ENCODE measurements at regions not wholly inside any gene's neighbourhood (a gene's known extent, or its start where the extent isn't known, plus 50 kb on each side); places are given as distances from the start of the nearest gene placed in this dataset.
A peak's percentile ranks its signal among the peaks of the same experiment; 100 is the strongest.

DNA sequence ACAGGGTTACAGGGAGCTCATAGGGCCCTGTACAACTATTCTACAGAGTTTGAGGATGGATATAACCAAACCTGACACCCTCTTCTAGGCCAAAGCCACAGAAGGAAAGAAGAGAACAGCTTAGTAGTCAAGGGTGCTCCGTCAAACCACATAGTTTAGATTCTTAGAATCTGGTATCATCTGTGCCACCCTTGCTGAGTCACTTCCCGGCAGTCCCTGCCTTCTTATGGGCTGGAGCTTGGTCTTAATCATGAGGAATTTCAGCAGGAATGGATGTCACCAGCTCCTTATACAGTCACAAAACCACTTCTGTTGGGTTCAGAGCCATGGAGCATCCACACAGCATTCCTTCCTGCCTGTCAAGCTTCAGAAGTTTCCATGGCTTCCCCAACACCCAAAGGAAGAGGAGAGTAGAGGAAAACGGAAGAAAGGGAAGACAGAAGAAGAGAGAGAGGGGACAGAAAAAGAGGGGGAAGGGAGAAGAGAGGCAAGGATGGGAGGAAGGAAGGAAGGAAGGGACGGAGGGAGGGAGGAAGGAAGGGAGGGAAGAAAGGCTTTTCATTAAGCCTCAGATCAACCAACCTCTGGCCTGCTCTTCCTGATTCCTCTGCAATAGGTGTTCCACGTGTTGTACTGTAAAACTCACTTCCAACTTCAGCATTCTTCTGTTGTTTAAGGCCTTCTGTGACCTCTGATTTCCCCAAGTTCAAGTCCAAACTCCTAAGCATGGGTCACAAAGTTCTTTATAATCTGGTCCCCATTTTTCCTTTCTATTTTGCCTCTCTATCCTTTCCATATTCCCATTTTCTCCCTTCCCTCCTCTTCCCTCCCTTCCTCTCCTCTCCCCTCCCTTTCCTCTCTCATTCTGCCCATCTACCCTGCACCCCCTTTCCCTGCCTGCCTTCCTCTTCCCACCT, 246.1 kb upstream of the TNP1 start:
- peak; percentile 85 for DNase-seq (ENCODE audit: low spot score)
- TF ChIP-seq, protein P1, sequence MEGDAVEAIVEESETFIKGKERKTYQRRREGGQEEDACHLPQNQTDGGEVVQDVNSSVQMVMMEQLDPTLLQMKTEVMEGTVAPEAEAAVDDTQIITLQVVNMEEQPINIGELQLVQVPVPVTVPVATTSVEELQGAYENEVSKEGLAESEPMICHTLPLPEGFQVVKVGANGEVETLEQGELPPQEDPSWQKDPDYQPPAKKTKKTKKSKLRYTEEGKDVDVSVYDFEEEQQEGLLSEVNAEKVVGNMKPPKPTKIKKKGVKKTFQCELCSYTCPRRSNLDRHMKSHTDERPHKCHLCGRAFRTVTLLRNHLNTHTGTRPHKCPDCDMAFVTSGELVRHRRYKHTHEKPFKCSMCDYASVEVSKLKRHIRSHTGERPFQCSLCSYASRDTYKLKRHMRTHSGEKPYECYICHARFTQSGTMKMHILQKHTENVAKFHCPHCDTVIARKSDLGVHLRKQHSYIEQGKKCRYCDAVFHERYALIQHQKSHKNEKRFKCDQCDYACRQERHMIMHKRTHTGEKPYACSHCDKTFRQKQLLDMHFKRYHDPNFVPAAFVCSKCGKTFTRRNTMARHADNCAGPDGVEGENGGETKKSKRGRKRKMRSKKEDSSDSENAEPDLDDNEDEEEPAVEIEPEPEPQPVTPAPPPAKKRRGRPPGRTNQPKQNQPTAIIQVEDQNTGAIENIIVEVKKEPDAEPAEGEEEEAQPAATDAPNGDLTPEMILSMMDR (IDR thresholded peaks at IDR 0.05): no peak
- Histone ChIP-seq H3K27ac (peak overlapping the region; percentile 62 to 88), H3K4me3 (no peak overlapping the region)

DNA sequence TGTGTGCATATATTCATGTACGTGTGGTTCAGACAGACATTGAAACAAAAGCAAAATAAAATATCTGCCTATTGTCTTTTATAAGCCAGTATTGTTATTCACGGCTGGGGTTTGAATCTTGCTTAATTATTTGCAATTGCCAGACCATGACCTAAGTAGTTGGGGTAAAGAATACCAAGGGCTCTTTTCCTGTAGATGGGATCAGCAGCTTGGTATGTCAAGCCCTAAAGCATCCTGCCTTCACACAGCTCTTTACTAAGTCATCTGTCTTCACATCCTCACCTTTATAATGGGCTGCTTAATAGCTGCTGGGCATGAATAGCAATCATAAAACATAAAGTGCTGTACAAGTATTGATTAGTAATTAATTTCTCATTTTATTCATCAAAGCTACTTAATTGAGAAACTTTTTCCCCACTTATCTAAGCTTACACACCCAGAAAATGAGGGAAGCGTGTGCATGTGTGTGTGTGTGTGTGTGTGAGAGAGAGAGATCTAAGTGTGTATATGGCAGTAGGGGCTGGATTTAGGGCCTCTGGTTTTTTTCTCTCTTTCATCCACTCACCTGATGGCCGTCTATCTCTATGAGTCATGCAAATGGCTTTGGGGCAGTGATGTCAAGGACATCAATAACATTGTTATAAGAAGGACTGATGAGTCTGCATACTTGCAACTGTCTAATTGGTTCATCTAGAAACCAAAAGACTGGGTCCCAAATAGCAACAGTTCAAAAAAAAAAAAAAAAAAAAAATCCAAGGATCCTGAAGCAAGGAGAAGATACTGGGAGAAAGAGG, 244.1 kb upstream of the TNP1 start:
- H3K4me3 ChIP-seq: no peak overlapping the region
- TF ChIP-seq, protein P1 (IDR thresholded peaks at IDR 0.05): no peak
- DNase-seq (ENCODE audit: low spot score): no peak
- peak overlapping the region; percentile 62 to 88 for H3K27ac ChIP-seq

DNA sequence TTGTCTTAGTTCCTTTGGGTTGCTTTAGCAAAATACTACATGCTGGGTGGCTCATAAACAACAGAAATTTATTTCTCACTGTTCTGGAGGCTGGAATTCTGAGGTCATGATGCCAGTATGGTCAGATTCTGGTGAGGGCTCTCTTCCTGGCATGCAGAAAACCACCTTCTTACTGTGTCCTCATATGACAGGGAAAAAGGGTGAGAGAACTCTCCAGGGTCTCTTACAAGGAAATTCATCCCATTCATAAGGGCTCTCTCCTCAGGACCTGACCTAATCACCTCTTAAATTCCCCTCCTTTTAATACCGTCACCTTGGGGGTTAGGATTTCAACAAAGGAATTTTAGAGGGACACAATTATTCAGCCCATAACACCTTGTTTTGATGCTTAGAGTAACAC, 243.1 kb upstream of the TNP1 start:
- TF ChIP-seq, protein P1 (IDR thresholded peaks at IDR 0.05): no peak
- Histone ChIP-seq H3K27ac (peak overlapping the region in 1 of 2 donors; percentile 62), H3K4me3 (no peak overlapping the region)
- DNase-seq (ENCODE audit: low spot score): no peak

DNA sequence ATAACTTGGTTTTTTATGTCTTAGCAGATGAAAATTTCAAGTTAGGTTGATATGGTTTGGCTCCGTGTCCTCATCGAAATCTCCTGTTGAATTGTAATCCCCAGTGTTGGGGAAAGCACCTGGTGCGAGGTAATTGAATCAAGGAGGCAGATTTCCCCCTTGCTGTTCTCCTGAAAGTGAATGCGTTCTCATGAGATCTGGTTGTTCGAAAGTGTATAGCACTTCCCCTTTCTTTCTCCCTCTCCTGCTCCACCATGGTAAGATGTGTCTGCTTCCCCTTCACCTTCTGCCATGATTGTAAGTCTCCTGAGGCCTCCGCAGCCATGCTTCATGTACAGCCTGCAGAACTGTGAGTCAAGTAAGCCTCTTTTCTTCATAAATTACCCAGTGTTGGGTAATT, 242.1 kb upstream of the TNP1 start:
- Histone ChIP-seq H3K4me3 (no peak overlapping the region), H3K27ac (no peak overlapping the region)
- TF ChIP-seq, protein P1 (IDR thresholded peaks at IDR 0.05): no peak
- no peak for DNase-seq (ENCODE audit: low spot score)

DNA sequence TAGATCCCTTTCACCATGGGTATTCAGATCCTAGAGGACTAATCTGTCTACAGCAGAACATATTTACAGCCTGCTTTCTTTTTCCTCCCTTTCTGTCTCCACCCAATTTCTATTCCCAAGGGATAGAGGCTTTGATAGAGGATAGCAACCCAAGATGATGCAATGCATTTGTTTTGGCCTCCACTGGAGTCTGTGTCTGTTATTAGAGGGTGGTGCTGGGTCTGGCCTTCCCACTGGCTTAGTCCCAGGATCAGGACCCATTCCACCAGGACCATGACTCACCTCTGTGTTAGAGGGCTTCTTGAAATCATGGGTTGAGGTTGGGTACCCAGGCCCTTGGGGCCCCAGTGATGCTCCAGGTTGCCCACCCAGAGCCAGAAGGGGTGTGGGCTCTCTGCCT, 239.7 kb upstream of the TNP1 start:
- Histone ChIP-seq H3K27ac (peak overlapping the region in 1 of 2 donors; percentile 77), H3K4me3 (peak overlapping the region; percentile 24)
- DNase-seq (ENCODE audit: low spot score): peak; percentile 86
- TF ChIP-seq, protein P1 (IDR thresholded peaks at IDR 0.05): no peak

DNA sequence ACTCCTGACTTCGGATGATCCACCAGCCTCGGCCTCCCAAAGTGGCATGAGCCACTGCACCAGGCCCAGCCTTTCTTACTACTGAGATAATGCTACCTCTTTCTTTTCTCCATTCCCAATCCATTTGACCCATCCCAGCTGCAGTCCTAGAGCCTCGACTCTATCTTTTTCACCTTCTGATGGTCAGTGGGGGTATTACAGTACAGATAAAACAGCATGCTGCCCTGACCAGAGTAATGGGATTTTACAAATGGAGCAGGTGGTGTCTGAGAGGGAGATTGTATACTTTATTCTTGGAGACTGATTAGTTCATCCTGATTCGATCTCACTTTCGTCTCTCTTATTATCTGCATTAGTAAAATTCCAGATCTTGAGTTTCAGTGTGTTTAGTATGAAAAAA, 238.6 kb upstream of the TNP1 start:
- Histone ChIP-seq H3K27ac (no peak overlapping the region), H3K4me3 (no peak overlapping the region)
- TF ChIP-seq, protein P1 (IDR thresholded peaks at IDR 0.05): no peak
- no peak for DNase-seq (ENCODE audit: low spot score)

Data from coronary artery (tissue), 2 donors.